GM18951 (cell line): ENCODE measurements at regions not wholly inside any gene's neighbourhood (a gene's known extent, or its start where the extent isn't known, plus 50 kb on each side); places are given as distances from the start of the nearest gene placed in this dataset.
"Not testable (repeated sequence)": the region's sequence is repeated elsewhere in the genome, so short reads cannot be mapped to it uniquely, and the experiment has no call there.

Experiments used
- POLR2A ChIP-seq: IDR thresholded peaks from 4 replicates; pipeline ENCODE4 v1.6.1; 2011; ENCODE audit warnings: mild to moderate bottlenecking; ENCODE audit not compliant: insufficient read length, insufficient read depth; ENCODE audit errors: extremely low read depth
- in situ Hi-C: fragments of 300-500 bp; cut with MboI; formaldehyde crosslinking; loops from one replicate; pipeline ENCODE4 v1.12.0; 2022; ENCODE audit warnings: low sequenced_read_pairs, mixed read lengths, inconsistent platforms; ENCODE audit not compliant: unreplicated experiment

- no peak for TF ChIP-seq POLR2A
- in situ Hi-C loops, result no loop called here
Measured at GRCh38 chr4:15153662-15154061, 151.4 kb downstream of the CPEB2 start.

- TF ChIP-seq POLR2A, result no peak
- in situ Hi-C loops, result no loop called here
Measured at GRCh38 chr4:15158406-15159091, 156.3 kb downstream of the CPEB2 start.

GRCh38 chr4:15159477-15160019, 157.3 kb downstream of the CPEB2 start:
- in situ Hi-C loops, result no loop called here
- TF ChIP-seq POLR2A, result no peak

- no peak for TF ChIP-seq POLR2A
- in situ Hi-C loops, result no loop called here
Measured at GRCh38 chr4:15161439-15161838, 159.2 kb downstream of the CPEB2 start.

- in situ Hi-C loops, result no loop called here
- no peak for TF ChIP-seq POLR2A
Measured at GRCh38 chr4:15162046-15162445, 159.8 kb downstream of the CPEB2 start.

- in situ Hi-C loops, result no loop called here
- TF ChIP-seq POLR2A, result no peak
Measured at GRCh38 chr4:15162465-15163283, 160.4 kb downstream of the CPEB2 start.

GRCh38 chr4:15163284-15163645, 161.0 kb downstream of the CPEB2 start:
- no peak for TF ChIP-seq POLR2A
- in situ Hi-C loops, result no loop called here

- in situ Hi-C loops, result no loop called here
- no peak for TF ChIP-seq POLR2A
Measured at GRCh38 chr4:15164571-15164970, 162.3 kb downstream of the CPEB2 start.

GRCh38 chr4:15167743-15168142, 165.5 kb downstream of the CPEB2 start:
- in situ Hi-C loops, result no loop called here

GRCh38 chr4:15168759-15169158, 166.5 kb downstream of the CPEB2 start:
- no peak for TF ChIP-seq POLR2A
- in situ Hi-C loops, result no loop called here

More at GRCh38 chr4:15167743-15168142, 165.5 kb downstream of the CPEB2 start:
- TF ChIP-seq POLR2A, result no peak

GRCh38 chr4:15171725-15172124, 169.4 kb downstream of the CPEB2 start:
- no peak for TF ChIP-seq POLR2A
- in situ Hi-C loops, result no loop called here

GRCh38 chr4:15173251-15173650, 171.0 kb downstream of the CPEB2 start:
- in situ Hi-C loops, result no loop called here
- TF ChIP-seq POLR2A, result no peak

GRCh38 chr4:15174168-15174567, 171.9 kb downstream of the CPEB2 start:
- in situ Hi-C loops, result not testable (repeated sequence)

- in situ Hi-C loops, result not testable (repeated sequence)
Measured at GRCh38 chr4:15179842-15180241, 177.6 kb downstream of the CPEB2 start.

- in situ Hi-C loops, result no loop called here
- no peak for TF ChIP-seq POLR2A
Measured at GRCh38 chr4:15182600-15183220, 180.4 kb downstream of the CPEB2 start.
